ENCODE measurements at regions not wholly inside any gene's neighbourhood (a gene's known extent, or its start where the extent isn't known, plus 50 kb on each side); places are given as distances from the start of the nearest gene placed in this dataset.

DNA sequence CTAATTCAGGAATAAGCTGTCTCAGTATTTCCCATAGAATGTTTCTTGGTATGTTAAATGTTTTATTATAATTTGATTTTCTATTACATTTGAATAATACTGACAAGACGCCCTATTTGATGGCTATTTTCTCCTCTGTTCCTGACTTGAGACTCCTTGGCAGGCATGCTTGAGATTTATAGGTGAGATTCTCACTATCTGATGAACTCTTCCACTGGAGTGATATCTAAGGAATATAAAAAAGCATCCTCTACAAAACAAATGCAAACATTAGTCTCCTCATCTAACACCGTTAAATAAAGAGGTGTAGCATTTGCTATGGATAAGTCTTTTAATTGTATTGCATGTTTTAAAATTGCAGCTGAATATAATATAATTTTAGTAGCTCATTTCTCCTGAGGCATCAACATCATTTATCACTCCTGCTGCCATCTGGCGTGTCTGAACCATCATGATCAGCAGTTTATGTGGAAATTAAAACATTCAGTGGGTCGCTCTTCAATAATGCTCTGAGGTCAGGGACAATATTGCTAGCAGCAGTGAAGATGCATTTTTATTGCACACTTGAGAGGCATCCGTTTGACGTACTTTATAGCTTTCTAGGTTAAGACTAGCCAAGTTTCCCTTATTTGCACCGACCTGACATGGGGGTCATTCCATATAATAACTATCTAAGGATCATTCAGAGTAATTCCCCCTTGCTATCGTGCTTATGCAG, 210.4 kb upstream of the GALNTL6 start:
- H3K9me3 Mint-ChIP-seq (ENCODE audit: low read depth, unreplicated experiment) = no peaks in the 10 kb centered on the region
- CTCF ChIA-PET = no interaction called here
- H3K27me3 Mint-ChIP-seq (ENCODE audit: unreplicated experiment) = no peaks in the 10 kb centered on the region
- no peaks in the 10 kb centered on the region for H3K4me1 Mint-ChIP-seq (ENCODE audit: low read depth, unreplicated experiment)
- TF ChIP-seq, protein P1, sequence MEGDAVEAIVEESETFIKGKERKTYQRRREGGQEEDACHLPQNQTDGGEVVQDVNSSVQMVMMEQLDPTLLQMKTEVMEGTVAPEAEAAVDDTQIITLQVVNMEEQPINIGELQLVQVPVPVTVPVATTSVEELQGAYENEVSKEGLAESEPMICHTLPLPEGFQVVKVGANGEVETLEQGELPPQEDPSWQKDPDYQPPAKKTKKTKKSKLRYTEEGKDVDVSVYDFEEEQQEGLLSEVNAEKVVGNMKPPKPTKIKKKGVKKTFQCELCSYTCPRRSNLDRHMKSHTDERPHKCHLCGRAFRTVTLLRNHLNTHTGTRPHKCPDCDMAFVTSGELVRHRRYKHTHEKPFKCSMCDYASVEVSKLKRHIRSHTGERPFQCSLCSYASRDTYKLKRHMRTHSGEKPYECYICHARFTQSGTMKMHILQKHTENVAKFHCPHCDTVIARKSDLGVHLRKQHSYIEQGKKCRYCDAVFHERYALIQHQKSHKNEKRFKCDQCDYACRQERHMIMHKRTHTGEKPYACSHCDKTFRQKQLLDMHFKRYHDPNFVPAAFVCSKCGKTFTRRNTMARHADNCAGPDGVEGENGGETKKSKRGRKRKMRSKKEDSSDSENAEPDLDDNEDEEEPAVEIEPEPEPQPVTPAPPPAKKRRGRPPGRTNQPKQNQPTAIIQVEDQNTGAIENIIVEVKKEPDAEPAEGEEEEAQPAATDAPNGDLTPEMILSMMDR (IDR thresholded peaks at IDR 0.05; ENCODE audit: unreplicated experiment) = no peak
- H3K27ac Mint-ChIP-seq (ENCODE audit: unreplicated experiment) = no peak overlapping the region
- no peak overlapping the region for H3K4me3 Mint-ChIP-seq (ENCODE audit: low read depth, unreplicated experiment)
- H3K36me3 Mint-ChIP-seq (ENCODE audit: insufficient read depth, unreplicated experiment) = no peaks in the 10 kb centered on the region
- DNase-seq = no peak
- no TSS peak for BruUV-seq (replicated peaks)
- intact Hi-C loops (cut with micrococcal nuclease; ENCODE audit: unreplicated experiment) = no loop called here

DNA sequence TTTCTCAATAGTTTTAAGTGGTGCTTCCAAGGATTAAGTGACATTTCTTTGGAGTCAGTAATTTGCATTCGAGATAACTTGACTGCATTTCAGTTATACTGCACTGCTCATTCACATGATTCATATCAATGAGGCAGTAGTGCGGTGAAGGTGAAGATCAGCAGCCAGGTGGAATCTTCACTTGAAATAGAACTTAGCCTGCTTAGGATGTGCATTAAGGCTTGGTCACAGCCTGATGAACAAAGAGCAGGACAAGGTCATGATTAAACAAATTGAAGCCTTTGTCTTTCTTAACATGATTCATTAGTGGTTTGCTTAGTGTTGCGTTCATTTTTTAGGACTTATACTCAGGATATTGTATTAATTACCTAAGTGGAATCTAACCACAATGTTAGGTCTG, 212.1 kb upstream of the GALNTL6 start:
- Mint-ChIP-seq H3K4me3 (ENCODE audit: low read depth, unreplicated experiment) (no peak overlapping the region), H3K9me3 (ENCODE audit: low read depth, unreplicated experiment) (no peaks in the 10 kb centered on the region), H3K36me3 (ENCODE audit: insufficient read depth, unreplicated experiment) (no peaks in the 10 kb centered on the region), H3K27me3 (ENCODE audit: unreplicated experiment) (no peaks in the 10 kb centered on the region), H3K4me1 (ENCODE audit: low read depth, unreplicated experiment) (no peaks in the 10 kb centered on the region), H3K27ac (ENCODE audit: unreplicated experiment) (no peak overlapping the region)
- CTCF ChIA-PET = no interaction called here
- TF ChIP-seq, protein P1 (IDR thresholded peaks at IDR 0.05; ENCODE audit: unreplicated experiment) = no peak
- DNase-seq = no peak
- BruUV-seq (replicated peaks) = no TSS peak
- intact Hi-C loops (cut with micrococcal nuclease; ENCODE audit: unreplicated experiment) = no loop called here

DNA sequence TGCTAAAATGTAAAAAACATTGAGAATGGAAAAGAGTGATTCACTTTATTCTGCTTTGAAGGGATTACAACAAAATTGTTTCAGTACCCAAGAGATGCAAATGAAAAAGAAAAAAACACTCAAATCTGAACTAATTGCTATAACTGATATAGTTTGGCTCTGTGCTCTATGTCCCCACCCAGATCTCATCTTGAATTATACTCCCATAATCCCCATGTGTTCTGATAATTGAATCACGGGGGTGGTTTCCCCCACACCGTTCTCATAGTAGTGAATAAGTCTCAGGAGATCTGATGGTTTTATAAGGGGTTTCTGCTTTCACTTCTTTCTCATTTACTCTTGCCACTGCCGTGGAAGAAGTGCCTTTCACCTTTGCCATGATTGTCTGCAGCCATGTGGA, 213.6 kb upstream of the GALNTL6 start:
- Mint-ChIP-seq H3K27ac (ENCODE audit: unreplicated experiment) (no peak overlapping the region), H3K27me3 (ENCODE audit: unreplicated experiment) (no peaks in the 10 kb centered on the region), H3K9me3 (ENCODE audit: low read depth, unreplicated experiment) (no peaks in the 10 kb centered on the region), H3K36me3 (ENCODE audit: insufficient read depth, unreplicated experiment) (no peaks in the 10 kb centered on the region), H3K4me3 (ENCODE audit: low read depth, unreplicated experiment) (no peak overlapping the region), H3K4me1 (ENCODE audit: low read depth, unreplicated experiment) (no peaks in the 10 kb centered on the region)
- CTCF ChIA-PET = no interaction called here
- TF ChIP-seq, protein P1 (IDR thresholded peaks at IDR 0.05; ENCODE audit: unreplicated experiment) = no peak
- intact Hi-C loops (cut with micrococcal nuclease; ENCODE audit: unreplicated experiment) = no loop called here
- BruUV-seq (replicated peaks) = no TSS peak
- no peak for DNase-seq

DNA sequence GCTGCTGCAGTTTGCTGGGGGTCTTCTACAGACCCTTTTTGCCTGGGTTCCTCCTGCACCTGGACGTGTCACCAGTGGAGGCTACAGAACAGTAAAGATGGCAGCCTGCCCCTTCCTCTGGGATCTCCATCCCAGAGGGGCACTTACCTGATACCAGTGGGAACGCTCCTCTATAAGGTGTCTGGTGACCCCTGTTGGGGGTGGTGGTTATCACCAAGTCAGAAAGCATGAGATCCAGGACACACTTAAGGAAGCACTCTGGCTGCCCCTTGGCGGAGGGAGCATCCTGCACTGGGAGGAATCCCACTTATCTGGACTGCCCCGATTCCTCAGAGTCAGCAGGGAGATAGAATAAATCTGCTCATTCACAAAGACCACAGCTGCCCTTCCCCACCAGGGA, 218.9 kb upstream of the GALNTL6 start:
- CTCF ChIA-PET = no interaction called here
- no TSS peak for BruUV-seq (replicated peaks)
- H3K4me1 Mint-ChIP-seq (ENCODE audit: low read depth, unreplicated experiment) = no peaks in the 10 kb centered on the region
- peaks cover 4% of the 10 kb centered on the region for H3K36me3 Mint-ChIP-seq (ENCODE audit: insufficient read depth, unreplicated experiment)
- no peaks in the 10 kb centered on the region for H3K27me3 Mint-ChIP-seq (ENCODE audit: unreplicated experiment)
- intact Hi-C loops (cut with micrococcal nuclease; ENCODE audit: unreplicated experiment) = no loop called here
- TF ChIP-seq, protein P1 (IDR thresholded peaks at IDR 0.05; ENCODE audit: unreplicated experiment) = no peak
- H3K4me3 Mint-ChIP-seq (ENCODE audit: low read depth, unreplicated experiment) = no peak overlapping the region
- peaks cover 3% of the 10 kb centered on the region for H3K9me3 Mint-ChIP-seq (ENCODE audit: low read depth, unreplicated experiment)
- H3K27ac Mint-ChIP-seq (ENCODE audit: unreplicated experiment) = no peak overlapping the region
- no peak for DNase-seq
